ENCODE measurements at regions not wholly inside any gene's neighbourhood (a gene's known extent, or its start where the extent isn't known, plus 50 kb on each side); places are given as distances from the start of the nearest gene placed in this dataset.

DNA sequence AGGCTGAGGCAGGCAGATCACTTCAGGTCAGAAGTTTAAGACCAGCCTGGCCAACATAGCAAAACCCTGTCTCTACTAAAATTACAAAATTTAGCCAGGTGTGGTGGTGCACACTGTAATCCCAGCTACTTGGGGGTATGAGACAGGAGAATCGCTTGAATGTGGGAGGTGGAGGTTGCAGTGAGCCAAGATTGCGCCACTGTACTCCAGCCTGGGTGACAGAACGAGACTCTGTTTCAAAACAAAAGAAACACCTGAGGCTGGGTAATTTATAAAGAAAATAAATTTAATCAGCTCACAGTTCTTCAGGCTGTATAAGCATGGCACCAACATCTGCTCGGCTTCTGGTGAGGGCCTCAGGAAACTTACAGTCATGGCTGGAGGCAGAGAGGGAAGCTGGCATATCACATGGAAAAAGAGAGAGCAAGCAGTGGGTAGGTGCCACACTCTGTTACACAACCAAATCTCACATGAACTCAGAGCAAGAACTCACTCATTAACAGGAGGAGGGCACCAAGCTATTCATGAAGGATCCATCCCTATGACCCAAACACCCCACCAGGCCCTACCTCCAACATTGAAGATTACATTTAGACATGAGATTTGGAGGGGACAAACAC lies 244.1 kb upstream of the RBBP8 start:
- no peak overlapping the region for H2BK15ac ChIP-seq (replicated peaks; ENCODE audit: low read depth)
- H3K4me1 ChIP-seq (ENCODE audit: control insufficient read depth, low read depth, low read length) = no peaks in the 10 kb centered on the region
- H3K4ac ChIP-seq (ENCODE audit: low read depth, low read length) = no peak overlapping the region
- H2AK5ac ChIP-seq (ENCODE audit: low read length) = no peak overlapping the region
- no peak overlapping the region for H3K18ac ChIP-seq (ENCODE audit: low read length)
- DNase-seq = no peak
- H3K56ac ChIP-seq (ENCODE audit: low read length) = no peak overlapping the region
- H3K79me1 ChIP-seq (ENCODE audit: low read length) = no peaks in the 10 kb centered on the region
- no peaks in the 10 kb centered on the region for H3K36me3 ChIP-seq (ENCODE audit: control insufficient read depth, insufficient read depth, low read length)
- no peak overlapping the region for H4K5ac ChIP-seq (ENCODE audit: low read length)
- H2BK120ac ChIP-seq (ENCODE audit: low read depth, low read length) = no peak overlapping the region
- H3K4me2 ChIP-seq (ENCODE audit: low read length) = no peak overlapping the region
- H3K4me3 ChIP-seq (ENCODE audit: low read length) = no peak overlapping the region
- H3K27ac ChIP-seq (ENCODE audit: low read depth, low read length) = no peak overlapping the region
- H4K8ac ChIP-seq (ENCODE audit: low read depth, low read length) = no peak overlapping the region
- no peak overlapping the region for H3K23ac ChIP-seq (ENCODE audit: low read length)
- H2BK5ac ChIP-seq (ENCODE audit: low read length) = no peak overlapping the region
- H3K27me3 ChIP-seq (ENCODE audit: insufficient read depth, low read length, poor library complexity) = no peaks in the 10 kb centered on the region
- no peaks in the 10 kb centered on the region for H3K79me2 ChIP-seq (ENCODE audit: control insufficient read depth, insufficient read depth, low read length)
- WGBS (ENCODE audit: extremely low coverage, insufficient coverage, low lambda C conversion rate) = no CpG with 5 or more reads among the region's 4 CpGs
- no peak overlapping the region for H3K9ac ChIP-seq (ENCODE audit: low read length)

DNA sequence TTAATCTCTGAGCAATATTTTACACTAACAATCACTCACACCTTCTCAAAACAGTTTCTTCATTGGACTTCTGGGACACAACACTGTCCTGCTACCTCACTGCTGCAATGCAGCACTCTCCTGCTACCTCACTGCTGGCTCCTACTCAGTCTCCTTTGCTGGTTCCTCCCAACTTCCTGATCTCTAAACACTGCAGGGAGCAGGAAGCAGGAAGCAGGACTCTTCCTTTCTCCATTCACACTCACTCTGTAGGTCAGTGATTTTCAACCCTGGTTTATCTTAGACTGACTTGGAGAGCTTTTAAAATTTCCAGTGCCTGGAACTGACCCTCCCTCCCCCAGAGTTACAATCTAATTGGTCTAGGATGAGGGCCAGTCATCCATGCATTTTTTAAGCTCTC lies 243.4 kb upstream of the RBBP8 start:
- DNase-seq = no peak
- H3K79me2 ChIP-seq (ENCODE audit: control insufficient read depth, insufficient read depth, low read length) = no peaks in the 10 kb centered on the region
- no peaks in the 10 kb centered on the region for H3K27me3 ChIP-seq (ENCODE audit: insufficient read depth, low read length, poor library complexity)
- H4K8ac ChIP-seq (ENCODE audit: low read depth, low read length) = no peak overlapping the region
- no peak overlapping the region for H3K4me2 ChIP-seq (ENCODE audit: low read length)
- no peak overlapping the region for H3K23ac ChIP-seq (ENCODE audit: low read length)
- no peaks in the 10 kb centered on the region for H3K4me1 ChIP-seq (ENCODE audit: control insufficient read depth, low read depth, low read length)
- H3K9ac ChIP-seq (ENCODE audit: low read length) = no peak overlapping the region
- H4K5ac ChIP-seq (ENCODE audit: low read length) = no peak overlapping the region
- H3K56ac ChIP-seq (ENCODE audit: low read length) = no peak overlapping the region
- H3K79me1 ChIP-seq (ENCODE audit: low read length) = no peaks in the 10 kb centered on the region
- H3K18ac ChIP-seq (ENCODE audit: low read length) = no peak overlapping the region
- no peak overlapping the region for H2BK15ac ChIP-seq (replicated peaks; ENCODE audit: low read depth)
- H3K4me3 ChIP-seq (ENCODE audit: low read length) = no peak overlapping the region
- H2AK5ac ChIP-seq (ENCODE audit: low read length) = no peak overlapping the region
- no peaks in the 10 kb centered on the region for H3K36me3 ChIP-seq (ENCODE audit: control insufficient read depth, insufficient read depth, low read length)
- H2BK120ac ChIP-seq (ENCODE audit: low read depth, low read length) = no peak overlapping the region
- no peak overlapping the region for H3K4ac ChIP-seq (ENCODE audit: low read depth, low read length)
- no peak overlapping the region for H3K27ac ChIP-seq (ENCODE audit: low read depth, low read length)
- H2BK5ac ChIP-seq (ENCODE audit: low read length) = no peak overlapping the region

DNA sequence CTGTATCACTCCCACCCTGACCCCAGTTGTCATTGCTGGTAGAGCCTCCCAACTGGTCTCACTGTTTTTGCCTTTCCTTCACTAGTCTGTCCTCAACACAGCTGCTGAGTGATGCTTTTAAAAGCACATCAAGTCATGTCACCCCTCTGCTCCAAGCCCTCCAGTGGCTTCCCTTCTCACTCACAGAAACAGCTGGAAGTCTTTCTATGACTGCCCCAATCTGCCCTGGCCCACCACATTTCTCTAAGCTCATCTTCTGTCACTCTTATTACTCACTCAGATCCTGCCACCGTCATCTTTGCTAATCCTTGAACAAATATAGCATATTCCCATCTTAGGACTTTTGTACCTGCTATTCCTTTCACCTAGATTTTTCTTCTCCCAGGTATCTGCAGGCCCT lies 242.6 kb upstream of the RBBP8 start:
- Histone ChIP-seq H3K4me1 (ENCODE audit: control insufficient read depth, low read depth, low read length) (no peaks in the 10 kb centered on the region), H3K4me2 (ENCODE audit: low read length) (no peak overlapping the region), H2BK120ac (ENCODE audit: low read depth, low read length) (no peak overlapping the region), H3K23ac (ENCODE audit: low read length) (no peak overlapping the region), H4K5ac (ENCODE audit: low read length) (no peak overlapping the region), H3K18ac (ENCODE audit: low read length) (no peak overlapping the region), H4K8ac (ENCODE audit: low read depth, low read length) (no peak overlapping the region), H3K27ac (ENCODE audit: low read depth, low read length) (no peak overlapping the region), H3K36me3 (ENCODE audit: control insufficient read depth, insufficient read depth, low read length) (no peaks in the 10 kb centered on the region), H2AK5ac (ENCODE audit: low read length) (no peak overlapping the region), H3K79me1 (ENCODE audit: low read length) (no peaks in the 10 kb centered on the region), H2BK15ac (replicated peaks; ENCODE audit: low read depth) (no peak overlapping the region), H3K9ac (ENCODE audit: low read length) (no peak overlapping the region), H3K79me2 (ENCODE audit: control insufficient read depth, insufficient read depth, low read length) (no peaks in the 10 kb centered on the region), H3K27me3 (ENCODE audit: insufficient read depth, low read length, poor library complexity) (no peaks in the 10 kb centered on the region), H2BK5ac (ENCODE audit: low read length) (no peak overlapping the region), H3K4me3 (ENCODE audit: low read length) (no peak overlapping the region), H3K56ac (ENCODE audit: low read length) (no peak overlapping the region), H3K4ac (ENCODE audit: low read depth, low read length) (no peak overlapping the region)
- WGBS (ENCODE audit: extremely low coverage, insufficient coverage, low lambda C conversion rate) = no CpG with 5 or more reads among the region's 1 CpG
- DNase-seq = no peak

DNA sequence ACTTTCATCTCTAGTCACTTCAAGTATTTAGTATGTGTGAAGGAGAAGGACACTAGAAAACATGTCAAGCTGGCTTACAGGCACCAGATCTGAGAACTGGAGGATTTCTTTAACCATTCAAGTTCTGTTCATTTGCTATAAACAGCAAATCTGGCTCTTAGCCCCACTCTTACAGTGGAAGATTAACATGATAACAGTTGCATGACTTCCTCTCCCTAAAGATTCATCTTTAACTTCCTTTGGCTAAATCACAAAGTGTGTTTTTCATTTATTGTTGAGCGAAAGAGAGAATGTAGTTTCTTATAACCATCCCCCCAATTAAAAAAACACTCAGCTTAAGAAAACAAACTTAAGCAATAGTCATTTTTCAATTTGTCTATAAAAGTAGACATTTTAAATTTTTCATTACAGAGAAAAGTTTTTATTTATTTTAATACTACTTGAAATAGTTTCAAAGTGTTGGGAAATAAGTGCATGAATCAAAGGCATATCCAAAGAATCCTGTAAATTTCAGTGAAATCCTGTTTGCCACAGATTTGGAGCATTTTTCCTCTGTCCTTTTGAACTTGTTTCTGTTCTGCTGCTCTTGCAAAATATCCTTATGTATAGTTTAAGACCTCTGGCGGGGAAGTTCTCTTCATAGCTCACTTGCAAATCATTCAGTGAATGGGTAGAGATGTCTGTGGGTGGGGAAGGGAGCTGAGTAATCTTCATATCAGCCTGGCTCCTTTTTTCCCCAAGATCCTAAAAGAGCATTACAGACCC lies 241.0 kb upstream of the RBBP8 start:
- DNase-seq = no peak
- no peak overlapping the region for H3K27ac ChIP-seq (ENCODE audit: low read depth, low read length)
- WGBS (ENCODE audit: extremely low coverage, insufficient coverage, low lambda C conversion rate) = no CpG with 5 or more reads among the region's 2 CpGs

DNA sequence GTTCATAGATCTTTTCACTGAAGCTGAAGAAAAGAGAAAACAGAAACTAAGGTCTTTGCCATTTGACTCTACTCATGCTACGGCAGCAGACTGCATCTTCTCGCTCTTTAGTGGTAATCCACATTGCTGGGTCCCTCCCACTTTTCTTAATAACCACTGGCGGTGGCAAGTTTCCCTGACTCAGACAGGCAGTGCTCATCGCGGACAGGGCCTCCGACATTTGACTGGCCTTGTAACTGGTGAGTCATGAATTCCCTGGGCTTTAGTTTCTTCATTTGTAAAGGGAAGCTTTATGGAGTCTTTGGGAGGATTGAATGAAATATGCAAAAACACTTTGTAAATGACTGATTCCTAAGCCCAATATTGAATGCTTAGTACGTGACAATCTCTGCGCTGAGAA lies 238.2 kb upstream of the RBBP8 start:
- H3K56ac ChIP-seq (ENCODE audit: low read length) = no peak overlapping the region
- H3K27ac ChIP-seq (ENCODE audit: low read depth, low read length) = no peak overlapping the region
- no peak overlapping the region for H4K8ac ChIP-seq (ENCODE audit: low read depth, low read length)
- no peaks in the 10 kb centered on the region for H3K27me3 ChIP-seq (ENCODE audit: insufficient read depth, low read length, poor library complexity)
- no peak overlapping the region for H3K4me3 ChIP-seq (ENCODE audit: low read length)
- H3K79me1 ChIP-seq (ENCODE audit: low read length) = no peaks in the 10 kb centered on the region
- H3K79me2 ChIP-seq (ENCODE audit: control insufficient read depth, insufficient read depth, low read length) = no peaks in the 10 kb centered on the region
- H3K36me3 ChIP-seq (ENCODE audit: control insufficient read depth, insufficient read depth, low read length) = no peaks in the 10 kb centered on the region
- no peak overlapping the region for H2BK5ac ChIP-seq (ENCODE audit: low read length)
- H3K4me2 ChIP-seq (ENCODE audit: low read length) = no peak overlapping the region
- peak; percentile 74 for DNase-seq
- WGBS (ENCODE audit: extremely low coverage, insufficient coverage, low lambda C conversion rate) = no CpG with 5 or more reads among the region's 8 CpGs
- no peak overlapping the region for H4K5ac ChIP-seq (ENCODE audit: low read length)
- H3K9ac ChIP-seq (ENCODE audit: low read length) = no peak overlapping the region
- no peak overlapping the region for H3K4ac ChIP-seq (ENCODE audit: low read depth, low read length)
- H2AK5ac ChIP-seq (ENCODE audit: low read length) = no peak overlapping the region
- no peak overlapping the region for H3K18ac ChIP-seq (ENCODE audit: low read length)
- H3K4me1 ChIP-seq (ENCODE audit: control insufficient read depth, low read depth, low read length) = no peaks in the 10 kb centered on the region
- H2BK15ac ChIP-seq (replicated peaks; ENCODE audit: low read depth) = no peak overlapping the region
- H2BK120ac ChIP-seq (ENCODE audit: low read depth, low read length) = no peak overlapping the region
- H3K23ac ChIP-seq (ENCODE audit: low read length) = no peak overlapping the region

More for the DNA sequence above, 241.0 kb upstream of the RBBP8 start:
- Histone ChIP-seq H3K4me2 (ENCODE audit: low read length) (no peak overlapping the region), H3K27me3 (ENCODE audit: insufficient read depth, low read length, poor library complexity) (no peaks in the 10 kb centered on the region), H2BK5ac (ENCODE audit: low read length) (no peak overlapping the region), H3K9ac (ENCODE audit: low read length) (no peak overlapping the region), H3K4ac (ENCODE audit: low read depth, low read length) (no peak overlapping the region), H3K79me2 (ENCODE audit: control insufficient read depth, insufficient read depth, low read length) (no peaks in the 10 kb centered on the region), H2BK120ac (ENCODE audit: low read depth, low read length) (no peak overlapping the region), H3K18ac (ENCODE audit: low read length) (no peak overlapping the region), H4K5ac (ENCODE audit: low read length) (no peak overlapping the region), H3K4me1 (ENCODE audit: control insufficient read depth, low read depth, low read length) (no peaks in the 10 kb centered on the region), H3K36me3 (ENCODE audit: control insufficient read depth, insufficient read depth, low read length) (no peaks in the 10 kb centered on the region), H3K79me1 (ENCODE audit: low read length) (no peaks in the 10 kb centered on the region), H3K23ac (ENCODE audit: low read length) (no peak overlapping the region), H2AK5ac (ENCODE audit: low read length) (no peak overlapping the region), H4K8ac (ENCODE audit: low read depth, low read length) (no peak overlapping the region), H2BK15ac (replicated peaks; ENCODE audit: low read depth) (no peak overlapping the region), H3K56ac (ENCODE audit: low read length) (no peak overlapping the region), H3K4me3 (ENCODE audit: low read length) (no peak overlapping the region)

DNA sequence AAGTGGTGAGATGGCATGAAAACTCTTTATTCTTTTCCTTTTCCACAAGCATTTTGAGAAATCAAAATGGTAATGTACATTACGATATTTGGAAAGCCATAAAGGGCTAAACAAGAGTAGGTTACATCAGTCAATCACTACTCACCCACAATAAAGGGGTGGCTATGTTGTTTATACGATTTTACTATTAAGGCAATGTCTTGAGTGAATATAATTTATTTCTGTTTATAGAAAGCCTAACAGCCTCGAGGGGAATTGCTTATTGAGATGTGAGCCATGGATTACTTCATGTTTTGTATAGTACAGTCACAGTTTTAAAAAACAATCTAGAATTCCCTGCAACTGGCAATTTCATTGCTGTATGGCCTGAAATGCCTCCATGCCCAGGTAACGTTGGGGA lies 237.5 kb upstream of the RBBP8 start:
- H4K5ac ChIP-seq (ENCODE audit: low read length) = no peak overlapping the region
- H3K23ac ChIP-seq (ENCODE audit: low read length) = no peak overlapping the region
- no peak overlapping the region for H2BK120ac ChIP-seq (ENCODE audit: low read depth, low read length)
- H3K4me2 ChIP-seq (ENCODE audit: low read length) = no peak overlapping the region
- no peaks in the 10 kb centered on the region for H3K27me3 ChIP-seq (ENCODE audit: insufficient read depth, low read length, poor library complexity)
- H3K79me1 ChIP-seq (ENCODE audit: low read length) = no peaks in the 10 kb centered on the region
- no peak overlapping the region for H3K18ac ChIP-seq (ENCODE audit: low read length)
- no peak overlapping the region for H2BK5ac ChIP-seq (ENCODE audit: low read length)
- no CpG with 5 or more reads among the region's 4 CpGs for WGBS (ENCODE audit: extremely low coverage, insufficient coverage, low lambda C conversion rate)
- no peaks in the 10 kb centered on the region for H3K36me3 ChIP-seq (ENCODE audit: control insufficient read depth, insufficient read depth, low read length)
- DNase-seq = no peak
- no peak overlapping the region for H2AK5ac ChIP-seq (ENCODE audit: low read length)
- H3K4me1 ChIP-seq (ENCODE audit: control insufficient read depth, low read depth, low read length) = no peaks in the 10 kb centered on the region
- H3K56ac ChIP-seq (ENCODE audit: low read length) = no peak overlapping the region
- no peak overlapping the region for H2BK15ac ChIP-seq (replicated peaks; ENCODE audit: low read depth)
- no peak overlapping the region for H4K8ac ChIP-seq (ENCODE audit: low read depth, low read length)
- H3K79me2 ChIP-seq (ENCODE audit: control insufficient read depth, insufficient read depth, low read length) = no peaks in the 10 kb centered on the region
- no peak overlapping the region for H3K4me3 ChIP-seq (ENCODE audit: low read length)
- no peak overlapping the region for H3K4ac ChIP-seq (ENCODE audit: low read depth, low read length)
- no peak overlapping the region for H3K27ac ChIP-seq (ENCODE audit: low read depth, low read length)
- H3K9ac ChIP-seq (ENCODE audit: low read length) = no peak overlapping the region

Data from mesendoderm (in vitro differentiated cells).